ENCODE measurements at regions not wholly inside any gene's neighbourhood (a gene's known extent, or its start where the extent isn't known, plus 50 kb on each side); places are given as distances from the start of the nearest gene placed in this dataset.

DNA sequence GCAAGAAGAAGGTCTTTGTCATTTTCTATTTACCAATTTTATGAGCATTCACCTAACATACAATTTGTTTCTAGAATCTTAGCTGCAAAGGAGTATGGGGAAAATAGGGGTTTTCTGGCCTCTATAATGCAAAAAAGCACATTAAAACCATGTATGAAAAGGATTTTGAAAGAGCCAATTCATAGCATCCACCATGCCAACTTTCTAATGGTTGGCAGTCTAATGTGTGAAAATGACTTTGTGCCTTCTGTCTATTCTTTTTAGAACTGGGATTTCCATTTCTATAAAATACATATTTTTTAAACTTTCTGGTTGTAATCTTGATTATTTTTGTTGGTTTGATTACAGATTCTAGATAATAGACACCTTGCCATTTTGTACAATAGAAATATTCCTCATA lies 333.7 kb upstream of the CNTN6 start:
- TF ChIP-seq EZH2phosphoT487 (IDR thresholded peaks at IDR 0.05; ENCODE audit: insufficient read depth, low read depth) = no peak
- no peak for TF ChIP-seq EZH2 (IDR thresholded peaks at IDR 0.05; ENCODE audit: insufficient read depth, poor library complexity, severe bottlenecking)
